Type B pancreatic cell (in vitro differentiated cells): ENCODE measurements at regions not wholly inside any gene's neighbourhood (a gene's known extent, or its start where the extent isn't known, plus 50 kb on each side); places are given as distances from the start of the nearest gene placed in this dataset.

Experiments used
- DNase-seq: peaks from one replicate; pipeline ENCODE4 v3.0.0; 2021; ENCODE audit warnings: mixed read lengths; ENCODE audit not compliant: unreplicated experiment; ENCODE audit errors: extremely low spot score
- H3K27ac Mint-ChIP-seq: 2 replicates; pipeline ENCODE4 v1.8.0; 2021; ENCODE audit warnings: mild to moderate bottlenecking, mixed read lengths
- H3K27me3 Mint-ChIP-seq: 2 replicates; pipeline ENCODE4 v1.8.0; 2021; ENCODE audit warnings: mixed read lengths
- H3K36me3 Mint-ChIP-seq: 2 replicates; pipeline ENCODE4 v1.8.0; 2021; ENCODE audit warnings: mixed read lengths
- H3K4me1 Mint-ChIP-seq: one replicate; pipeline ENCODE4 v1.8.0; 2021; ENCODE audit warnings: mixed read lengths; ENCODE audit not compliant: unreplicated experiment
- H3K4me3 Mint-ChIP-seq: 2 replicates; pipeline ENCODE4 v1.8.0; 2021; ENCODE audit warnings: mild to moderate bottlenecking, mixed read lengths
- H3K9me3 Mint-ChIP-seq: 2 replicates; pipeline ENCODE4 v1.8.0; 2021; ENCODE audit warnings: mixed read lengths
- TF ChIP-seq, protein P1 (sequence below): fragments of 200-600 bp; sonication (generic); conservative IDR thresholded peaks from 2 replicates; pipeline ENCODE4 v1.5.0; 2021; ENCODE audit warnings: antibody characterized with exemption, mild to moderate bottlenecking

DNA sequence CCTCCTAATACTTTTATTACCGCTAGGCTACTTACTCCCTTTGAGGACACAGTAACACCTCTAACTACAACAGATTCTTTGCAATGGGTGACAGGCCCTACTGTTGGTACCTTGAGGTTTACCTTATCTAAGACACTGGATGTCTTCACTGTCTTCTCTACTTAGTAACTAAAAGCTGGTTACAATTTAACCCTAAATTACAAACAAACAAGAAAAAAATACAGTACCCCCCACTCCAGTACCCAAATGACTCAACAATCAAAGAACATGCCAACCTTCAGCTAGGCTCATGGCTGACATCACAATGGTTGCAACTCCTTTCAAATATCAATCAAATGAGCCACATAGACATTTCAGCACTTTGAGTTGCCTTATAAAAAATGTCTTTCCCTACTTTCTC is 198.0 kb downstream of the GUCY2F start:
- H3K27ac Mint-ChIP-seq, result no peak overlapping the region
- no peaks in the 10 kb centered on the region for H3K36me3 Mint-ChIP-seq
- TF ChIP-seq, protein P1, sequence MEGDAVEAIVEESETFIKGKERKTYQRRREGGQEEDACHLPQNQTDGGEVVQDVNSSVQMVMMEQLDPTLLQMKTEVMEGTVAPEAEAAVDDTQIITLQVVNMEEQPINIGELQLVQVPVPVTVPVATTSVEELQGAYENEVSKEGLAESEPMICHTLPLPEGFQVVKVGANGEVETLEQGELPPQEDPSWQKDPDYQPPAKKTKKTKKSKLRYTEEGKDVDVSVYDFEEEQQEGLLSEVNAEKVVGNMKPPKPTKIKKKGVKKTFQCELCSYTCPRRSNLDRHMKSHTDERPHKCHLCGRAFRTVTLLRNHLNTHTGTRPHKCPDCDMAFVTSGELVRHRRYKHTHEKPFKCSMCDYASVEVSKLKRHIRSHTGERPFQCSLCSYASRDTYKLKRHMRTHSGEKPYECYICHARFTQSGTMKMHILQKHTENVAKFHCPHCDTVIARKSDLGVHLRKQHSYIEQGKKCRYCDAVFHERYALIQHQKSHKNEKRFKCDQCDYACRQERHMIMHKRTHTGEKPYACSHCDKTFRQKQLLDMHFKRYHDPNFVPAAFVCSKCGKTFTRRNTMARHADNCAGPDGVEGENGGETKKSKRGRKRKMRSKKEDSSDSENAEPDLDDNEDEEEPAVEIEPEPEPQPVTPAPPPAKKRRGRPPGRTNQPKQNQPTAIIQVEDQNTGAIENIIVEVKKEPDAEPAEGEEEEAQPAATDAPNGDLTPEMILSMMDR, result no peak
- no peaks in the 10 kb centered on the region for H3K27me3 Mint-ChIP-seq
- peaks cover 5% of the 10 kb centered on the region for H3K9me3 Mint-ChIP-seq
- DNase-seq, result no peak
- no peak overlapping the region for H3K4me3 Mint-ChIP-seq
- H3K4me1 Mint-ChIP-seq, result peaks cover 13% of the 10 kb centered on the region

DNA sequence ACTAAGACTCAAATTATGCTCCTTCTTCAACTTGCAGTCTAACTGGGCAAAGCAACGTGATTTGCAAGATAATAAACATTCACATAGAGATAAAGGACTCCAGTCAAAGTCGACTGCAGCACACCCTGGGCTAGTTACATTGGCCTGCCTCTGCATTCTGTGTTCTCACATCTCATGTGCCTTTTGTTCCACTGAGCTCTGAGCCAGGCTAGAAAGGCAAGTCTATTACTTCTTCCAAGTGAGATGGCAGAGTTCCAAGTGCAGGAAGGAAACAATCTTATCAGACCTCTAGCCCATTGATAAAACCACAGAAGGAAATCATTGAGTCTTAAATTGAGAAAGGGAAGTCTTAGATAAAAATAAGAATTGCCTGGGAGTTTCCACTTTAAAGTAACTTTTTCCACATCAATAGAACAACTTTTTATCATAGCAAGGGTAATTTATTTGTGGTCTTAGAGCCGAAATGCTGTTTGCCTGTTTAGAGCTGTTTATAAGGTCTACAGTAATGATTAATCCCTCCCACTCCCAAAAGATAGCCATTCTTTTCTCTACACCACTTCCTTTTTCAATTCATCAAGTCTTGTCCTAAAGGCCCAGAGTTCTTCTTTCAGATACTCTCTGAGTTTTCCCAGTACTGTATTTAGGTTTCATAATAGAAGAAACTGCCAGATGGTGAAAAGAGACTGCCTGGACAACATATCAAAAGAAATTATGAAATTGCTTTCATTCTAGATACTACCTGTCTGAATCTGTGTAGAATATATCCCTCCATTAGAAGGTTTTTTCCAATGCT is 200.2 kb downstream of the GUCY2F start:
- Mint-ChIP-seq H3K36me3 (no peaks in the 10 kb centered on the region), H3K9me3 (peaks cover 5% of the 10 kb centered on the region), H3K4me3 (no peak overlapping the region), H3K27me3 (no peaks in the 10 kb centered on the region), H3K27ac (no peak overlapping the region), H3K4me1 (peaks cover 13% of the 10 kb centered on the region)
- DNase-seq, result no peak
- TF ChIP-seq, protein P1, result no peak

DNA sequence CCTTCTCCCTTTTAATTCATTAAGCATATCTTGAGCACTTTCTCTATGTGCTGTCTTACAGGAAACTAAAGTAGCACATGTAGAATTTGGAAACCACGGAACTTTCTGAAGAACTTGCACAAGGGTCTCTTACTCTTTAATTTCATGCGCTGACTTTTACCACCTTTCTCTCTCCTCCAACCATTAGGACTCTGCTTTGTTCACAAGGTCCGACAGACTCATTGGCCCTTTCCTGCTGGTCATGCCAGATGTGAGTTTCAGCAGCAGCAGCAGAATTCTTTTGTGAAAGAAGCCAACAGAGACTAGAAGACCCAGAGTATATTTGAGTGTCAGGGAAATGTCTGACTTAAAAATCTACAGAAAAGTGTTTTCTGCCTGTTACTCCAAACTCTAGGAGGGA is 207.1 kb downstream of the GUCY2F start:
- Mint-ChIP-seq H3K9me3 (no peaks in the 10 kb centered on the region), H3K4me3 (no peak overlapping the region), H3K36me3 (no peaks in the 10 kb centered on the region), H3K4me1 (no peaks in the 10 kb centered on the region), H3K27ac (no peak overlapping the region), H3K27me3 (peaks cover 3% of the 10 kb centered on the region)
- TF ChIP-seq, protein P1, result no peak
- no peak for DNase-seq

DNA sequence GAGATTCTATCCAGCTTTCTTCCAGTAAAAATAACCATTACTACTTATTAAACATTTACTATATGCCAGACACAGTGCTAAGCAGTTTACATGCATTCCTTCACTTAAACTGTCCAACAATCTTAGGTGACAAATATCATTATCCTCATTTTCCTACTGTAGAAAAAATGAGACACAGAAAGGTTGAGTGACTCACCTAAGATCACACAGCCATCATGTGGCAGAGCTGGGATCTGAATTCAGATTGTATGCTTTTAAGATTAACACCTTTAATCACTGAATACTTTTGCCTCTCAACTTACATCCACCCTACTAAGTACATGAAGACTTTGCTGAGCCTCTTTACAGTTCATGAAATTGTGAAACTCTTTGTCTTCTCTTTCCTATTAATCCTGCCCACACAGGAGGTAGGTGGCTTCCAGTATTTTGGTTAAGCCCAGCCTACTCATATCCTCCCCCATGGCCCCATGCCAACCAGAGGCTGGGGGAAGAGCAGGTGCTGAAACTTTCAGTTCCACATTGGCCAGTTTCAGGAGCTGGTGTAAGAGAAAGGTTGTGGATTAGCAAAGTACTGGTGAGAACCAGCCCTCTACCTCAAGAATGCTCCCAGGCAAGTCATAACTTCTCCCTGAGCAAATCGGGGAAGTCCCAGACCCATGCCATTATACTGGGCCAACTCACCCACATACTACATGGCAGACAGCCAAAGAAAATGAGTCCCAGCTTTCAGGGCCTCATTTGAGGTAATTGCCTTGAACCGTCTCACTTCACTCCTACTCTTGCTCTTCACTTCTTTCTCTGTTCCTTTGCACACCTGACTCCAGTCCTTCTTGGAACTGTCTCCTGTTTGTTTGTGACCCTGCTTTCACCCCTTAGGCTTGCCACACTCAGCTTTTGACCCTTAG is 211.1 kb downstream of the GUCY2F start:
- no peak overlapping the region for H3K27ac Mint-ChIP-seq
- no peaks in the 10 kb centered on the region for H3K9me3 Mint-ChIP-seq
- DNase-seq, result no peak
- no peaks in the 10 kb centered on the region for H3K4me1 Mint-ChIP-seq
- H3K27me3 Mint-ChIP-seq, result peaks cover 3% of the 10 kb centered on the region
- TF ChIP-seq, protein P1, result no peak
- no peak overlapping the region for H3K4me3 Mint-ChIP-seq
- H3K36me3 Mint-ChIP-seq, result no peaks in the 10 kb centered on the region

DNA sequence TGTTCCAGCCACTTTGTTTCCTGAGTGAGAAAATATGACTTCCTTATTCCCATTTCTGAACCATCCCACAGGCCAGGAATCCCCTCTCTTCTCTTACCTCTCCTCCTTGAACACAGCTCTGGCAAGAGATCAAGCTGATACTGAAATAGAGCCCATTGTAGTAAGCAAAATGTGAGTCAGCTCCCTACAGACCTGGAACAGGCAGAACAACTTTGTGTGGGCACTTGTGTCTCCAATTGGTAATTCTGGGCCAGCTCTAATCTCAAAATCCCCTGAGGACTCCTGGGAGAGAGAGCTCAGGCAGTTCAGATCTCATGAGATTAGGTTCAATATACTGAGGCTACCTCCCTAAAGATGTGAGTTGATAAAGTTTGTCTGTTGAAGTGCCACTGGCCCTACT is 213.5 kb downstream of the GUCY2F start:
- Mint-ChIP-seq H3K27me3 (peaks cover 3% of the 10 kb centered on the region), H3K27ac (no peak overlapping the region), H3K4me3 (no peak overlapping the region), H3K9me3 (no peaks in the 10 kb centered on the region), H3K36me3 (no peaks in the 10 kb centered on the region), H3K4me1 (no peaks in the 10 kb centered on the region)
- DNase-seq, result no peak
- TF ChIP-seq, protein P1, result no peak
